Spleen (tissue), 3 donors: ENCODE measurements at regions not wholly inside any gene's neighbourhood (a gene's known extent, or its start where the extent isn't known, plus 50 kb on each side); places are given as distances from the start of the nearest gene placed in this dataset.

ENCODE experiments used
- POLR2A ChIP-seq, 3 donors: fragments of 450-650 bp; IDR thresholded peaks; one replicate each; pipeline ENCODE4 v1.5.1; 2017; ENCODE audit warnings: antibody characterized with exemption in 3 of 3, mild to moderate bottlenecking in 1 of 3
- POLR2AphosphoS5 ChIP-seq, 3 donors: sonication (generic); formaldehyde crosslinking; IDR thresholded peaks; one replicate each; pipeline ENCODE4 v1.5.1; 2017; ENCODE audit warnings: antibody characterized with exemption in 3 of 3

DNA sequence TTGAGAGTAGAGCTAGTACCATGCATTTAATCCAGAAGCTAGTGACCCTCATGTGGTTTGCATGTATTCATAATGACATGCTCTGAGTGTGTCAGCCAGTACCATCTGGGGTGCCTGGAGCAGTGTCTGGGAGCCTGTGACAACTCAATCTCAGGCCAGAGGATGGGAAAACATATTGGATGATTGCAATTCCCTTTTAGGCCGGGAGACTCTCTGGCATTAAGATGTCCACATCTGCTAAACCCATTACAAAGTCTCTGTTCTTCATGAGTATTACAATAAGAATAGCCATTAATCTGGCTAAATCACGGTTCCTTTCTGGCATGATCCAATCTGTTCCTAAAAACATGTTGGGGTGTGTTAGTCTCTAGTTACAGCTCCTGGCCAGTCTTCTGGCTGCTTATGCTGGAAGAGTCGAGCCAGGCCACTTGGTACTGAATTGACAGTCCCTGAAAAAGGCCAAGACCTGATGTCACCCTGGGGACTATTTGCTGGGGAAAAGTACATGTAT, 475.7 kb downstream of the ENC1 start:
- TF ChIP-seq POLR2AphosphoS5 (IDR thresholded peaks at IDR 0.05) (no peak), POLR2A (IDR thresholded peaks at IDR 0.05) (no peak)
